Endodermal cell (in vitro differentiated cells): ENCODE measurements at regions not wholly inside any gene's neighbourhood (a gene's known extent, or its start where the extent isn't known, plus 50 kb on each side); places are given as distances from the start of the nearest gene placed in this dataset.

Source experiments
- DNase-seq: peaks from one replicate; pipeline ENCODE4 v3.0.0-alpha.2; 2017
- H3K27ac ChIP-seq: 2 replicates; pipeline ENCODE4 v1.5.1; 2013; ENCODE audit warnings: mild to moderate bottlenecking, low read depth, low read length, moderate library complexity
- H3K27me3 ChIP-seq: 2 replicates; pipeline ENCODE4 v1.6.1; 2013; ENCODE audit warnings: mild to moderate bottlenecking, low read length, moderate library complexity; ENCODE audit not compliant: insufficient read depth, control insufficient read depth, poor library complexity, severe bottlenecking
- H3K36me3 ChIP-seq: 2 replicates; pipeline ENCODE4 v1.7.0; 2013; ENCODE audit warnings: mild to moderate bottlenecking, low read length, moderate library complexity; ENCODE audit not compliant: control insufficient read depth, insufficient read depth
- H3K4me1 ChIP-seq: one replicate; pipeline ENCODE4 v1.7.0; 2013; ENCODE audit warnings: low read length; ENCODE audit not compliant: control insufficient read depth, insufficient read depth
- H3K4me3 ChIP-seq: 2 replicates; pipeline ENCODE4 v1.5.1; 2013; ENCODE audit warnings: mild to moderate bottlenecking, low read length, moderate library complexity
- H3K9ac ChIP-seq: 2 replicates; pipeline ENCODE4 v1.6.1; 2013; ENCODE audit warnings: mild to moderate bottlenecking, low read length, moderate library complexity; ENCODE audit not compliant: poor library complexity, severe bottlenecking; ENCODE audit errors: extremely low read depth
- H3K9me3 ChIP-seq: 2 replicates; pipeline ENCODE4 v1.6.1; 2013; ENCODE audit warnings: mild to moderate bottlenecking, low read length, moderate library complexity; ENCODE audit not compliant: control insufficient read depth
- H3K27ac Mint-ChIP-seq: 2 replicates; pipeline ENCODE4 v1.8.0; 2020; ENCODE audit warnings: mixed read lengths
- H3K27me3 Mint-ChIP-seq: 2 replicates; pipeline ENCODE4 v1.8.0; 2021; ENCODE audit warnings: mild to moderate bottlenecking, mixed read lengths; ENCODE audit not compliant: insufficient read depth
- H3K36me3 Mint-ChIP-seq: 2 replicates; pipeline ENCODE4 v1.8.0; 2020; ENCODE audit warnings: low read depth, mixed read lengths
- H3K4me1 Mint-ChIP-seq: 2 replicates; pipeline ENCODE4 v1.8.0; 2020; ENCODE audit warnings: mixed read lengths
- H3K4me3 Mint-ChIP-seq: 2 replicates; pipeline ENCODE4 v1.8.0; 2020; ENCODE audit warnings: mild to moderate bottlenecking, moderate library complexity, mixed read lengths
- H3K9me3 Mint-ChIP-seq: 2 replicates; pipeline ENCODE4 v1.8.0; 2020; ENCODE audit warnings: mild to moderate bottlenecking, mixed read lengths
- WGBS, 2 experiments: methylation state at CpG; one replicate each; pipeline versions ENCODE4 v1.1.5 to v1.1.7; 2013; ENCODE audit warnings: missing lambda C conversion rate in 2 of 2, mixed read lengths in 1 of 2; ENCODE audit not compliant: insufficient coverage in 1 of 2, insufficient read length in 1 of 2; 5-methylcytosine and 5-hydroxymethylcytosine counted together
- TF ChIP-seq, protein P1 (sequence below): fragments of 200-600 bp; sonication (generic); conservative IDR thresholded peaks from 2 replicates; pipeline ENCODE4 v1.5.0; 2021; ENCODE audit warnings: antibody characterized with exemption, mild to moderate bottlenecking

DNA sequence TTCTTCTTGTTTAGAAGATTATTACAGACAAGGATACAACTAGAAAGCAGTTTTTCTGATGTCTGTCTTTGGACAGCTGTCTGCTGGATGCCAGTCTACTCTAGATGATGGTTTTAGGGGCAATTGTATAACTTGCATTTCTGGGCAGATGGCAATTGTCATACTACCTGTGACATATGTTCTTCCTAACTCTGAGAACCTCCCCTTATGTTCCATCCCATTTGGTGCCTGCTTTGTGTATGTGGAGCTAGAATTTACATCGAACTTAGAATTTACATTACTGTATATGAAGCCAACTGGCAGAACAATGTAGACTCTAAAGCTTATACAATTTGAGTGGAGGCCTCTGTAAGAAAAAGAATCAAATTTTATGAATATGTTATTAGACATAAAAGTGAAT lies 430.2 kb upstream of the SEL1L start:
- H3K27me3 ChIP-seq = no peaks in the 10 kb centered on the region
- DNase-seq = no peak
- no peaks in the 10 kb centered on the region for H3K4me1 Mint-ChIP-seq
- no peaks in the 10 kb centered on the region for H3K36me3 Mint-ChIP-seq
- TF ChIP-seq, protein P1, sequence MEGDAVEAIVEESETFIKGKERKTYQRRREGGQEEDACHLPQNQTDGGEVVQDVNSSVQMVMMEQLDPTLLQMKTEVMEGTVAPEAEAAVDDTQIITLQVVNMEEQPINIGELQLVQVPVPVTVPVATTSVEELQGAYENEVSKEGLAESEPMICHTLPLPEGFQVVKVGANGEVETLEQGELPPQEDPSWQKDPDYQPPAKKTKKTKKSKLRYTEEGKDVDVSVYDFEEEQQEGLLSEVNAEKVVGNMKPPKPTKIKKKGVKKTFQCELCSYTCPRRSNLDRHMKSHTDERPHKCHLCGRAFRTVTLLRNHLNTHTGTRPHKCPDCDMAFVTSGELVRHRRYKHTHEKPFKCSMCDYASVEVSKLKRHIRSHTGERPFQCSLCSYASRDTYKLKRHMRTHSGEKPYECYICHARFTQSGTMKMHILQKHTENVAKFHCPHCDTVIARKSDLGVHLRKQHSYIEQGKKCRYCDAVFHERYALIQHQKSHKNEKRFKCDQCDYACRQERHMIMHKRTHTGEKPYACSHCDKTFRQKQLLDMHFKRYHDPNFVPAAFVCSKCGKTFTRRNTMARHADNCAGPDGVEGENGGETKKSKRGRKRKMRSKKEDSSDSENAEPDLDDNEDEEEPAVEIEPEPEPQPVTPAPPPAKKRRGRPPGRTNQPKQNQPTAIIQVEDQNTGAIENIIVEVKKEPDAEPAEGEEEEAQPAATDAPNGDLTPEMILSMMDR = no peak
- no peak overlapping the region for H3K4me3 ChIP-seq
- H3K4me3 Mint-ChIP-seq = no peak overlapping the region
- no peak overlapping the region for H3K9ac ChIP-seq
- H3K27ac ChIP-seq = no peak overlapping the region
- no peaks in the 10 kb centered on the region for H3K4me1 ChIP-seq
- no peaks in the 10 kb centered on the region for H3K36me3 ChIP-seq
- H3K9me3 Mint-ChIP-seq = peaks cover 24% of the 10 kb centered on the region
- H3K27me3 Mint-ChIP-seq = no peaks in the 10 kb centered on the region
- H3K9me3 ChIP-seq = peaks cover 17% of the 10 kb centered on the region
- 86% methylated on average over 1 of the region's 1 CpG; no CpG with 5 or more reads in 1 of the 2 experiments for WGBS, 2 experiments
- no peak overlapping the region for H3K27ac Mint-ChIP-seq

DNA sequence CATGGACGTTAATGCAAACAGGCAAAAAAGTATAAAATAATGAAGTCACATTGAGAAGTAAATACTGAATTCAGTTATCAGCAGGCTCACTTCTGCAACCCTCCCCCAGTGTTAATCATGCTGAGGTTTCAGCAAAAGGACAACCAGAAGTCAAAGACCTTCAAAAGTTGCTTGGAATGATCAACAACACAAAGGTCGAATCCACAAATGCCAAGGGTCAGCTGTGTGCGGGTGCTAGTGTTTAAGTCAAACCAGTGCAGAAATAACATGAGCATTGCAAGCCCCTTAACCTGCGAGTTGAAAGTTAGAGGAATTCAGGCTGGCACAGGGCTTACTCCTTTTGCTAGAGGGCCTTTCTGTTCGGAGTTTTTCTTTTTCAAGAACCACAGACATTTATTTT lies 436.7 kb upstream of the SEL1L start:
- no peak overlapping the region for H3K4me3 Mint-ChIP-seq

DNA sequence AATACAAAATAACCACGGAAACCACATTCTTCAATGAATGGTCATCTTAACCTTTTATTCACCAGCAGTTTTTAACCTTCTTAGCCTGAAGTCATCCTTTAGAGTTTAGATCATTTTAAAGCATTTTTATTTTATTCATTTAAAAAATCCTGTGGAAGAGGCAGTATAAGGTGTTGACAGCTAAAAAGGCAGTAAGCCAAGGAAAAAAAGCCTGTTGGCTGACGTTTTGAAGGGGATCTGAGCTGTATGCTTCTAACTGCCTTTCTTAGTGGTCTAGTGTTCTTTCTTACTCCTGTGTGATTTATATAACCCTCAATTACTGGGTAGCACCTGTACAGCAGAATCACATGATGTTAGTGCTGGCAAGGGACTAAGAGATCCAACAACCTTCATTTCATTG lies 438.3 kb upstream of the SEL1L start:
- Mint-ChIP-seq H3K4me3 (no peak overlapping the region), H3K36me3 (no peaks in the 10 kb centered on the region), H3K27ac (no peak overlapping the region), H3K4me1 (no peaks in the 10 kb centered on the region), H3K27me3 (no peaks in the 10 kb centered on the region), H3K9me3 (peaks cover 29% of the 10 kb centered on the region)
- Histone ChIP-seq H3K36me3 (no peaks in the 10 kb centered on the region), H3K9me3 (peaks cover 39% of the 10 kb centered on the region), H3K27me3 (no peaks in the 10 kb centered on the region), H3K4me3 (no peak overlapping the region), H3K4me1 (no peaks in the 10 kb centered on the region), H3K9ac (no peak overlapping the region), H3K27ac (no peak overlapping the region)
- TF ChIP-seq, protein P1 = no peak
- DNase-seq = no peak
- WGBS, 2 experiments = 67 to 88% methylated on average over 1 to 2 of the region's 2 CpGs

More for the DNA sequence above, 436.7 kb upstream of the SEL1L start:
- no peaks in the 10 kb centered on the region for H3K4me1 ChIP-seq
- Mint-ChIP-seq H3K27ac (no peak overlapping the region), H3K36me3 (no peaks in the 10 kb centered on the region), H3K9me3 (peaks cover 34% of the 10 kb centered on the region), H3K4me1 (no peaks in the 10 kb centered on the region), H3K27me3 (no peaks in the 10 kb centered on the region)
- H3K9me3 ChIP-seq = peaks cover 39% of the 10 kb centered on the region
- 66 to 75% methylated on average over 4 to 5 of the region's 5 CpGs for WGBS, 2 experiments
- DNase-seq = no peak
- no peaks in the 10 kb centered on the region for H3K27me3 ChIP-seq
- TF ChIP-seq, protein P1 = no peak
- no peak overlapping the region for H3K4me3 ChIP-seq
- H3K9ac ChIP-seq = no peak overlapping the region
- no peak overlapping the region for H3K27ac ChIP-seq
- no peaks in the 10 kb centered on the region for H3K36me3 ChIP-seq
